Colonic mucosa (tissue), 4 donors: ENCODE measurements at regions not wholly inside any gene's neighbourhood (a gene's known extent, or its start where the extent isn't known, plus 50 kb on each side); places are given as distances from the start of the nearest gene placed in this dataset.

ENCODE experiments used
- DNase-seq: peaks from one replicate; pipeline ENCODE4 v3.0.0-alpha.2; 2020
- H3K27ac ChIP-seq: fragments of 200-600 bp; one replicate; pipeline ENCODE4 v1.8.0; 2021
- H3K27me3 ChIP-seq: fragments of 200-600 bp; one replicate; pipeline ENCODE4 v1.8.0; 2021
- H3K36me3 ChIP-seq: fragments of 200-600 bp; one replicate; pipeline ENCODE4 v1.8.0; 2021
- H3K4me1 ChIP-seq: fragments of 200-600 bp; one replicate; pipeline ENCODE4 v1.8.0; 2021; ENCODE audit warnings: mild to moderate bottlenecking
- H3K4me3 ChIP-seq: fragments of 200-600 bp; one replicate; pipeline ENCODE4 v1.8.0; 2021
- H3K9ac ChIP-seq, 2 donors: one replicate each; pipeline ENCODE4 v1.7.0; 2013; ENCODE audit warnings: control low read depth in 2 of 2, low read depth in 2 of 2, low read length in 2 of 2
- H3K9me3 ChIP-seq: fragments of 200-600 bp; one replicate; pipeline ENCODE4 v1.8.0; 2021
- intact Hi-C: fragments of 100-400 bp; cut with DNase I; formaldehyde crosslinking; loops from one replicate; pipeline ENCODE4 v1.14.1; 2022
- TF ChIP-seq, protein P1 (sequence below): fragments of 200-600 bp; IDR thresholded peaks from one replicate; pipeline ENCODE4 v1.8.0; 2022; ENCODE audit warnings: antibody characterized with exemption, mild to moderate bottlenecking
- donor health status: healthy.
- donor health status: DM: no; HTN: no; CAD: no.
- donor health status: DM: no; HTN: no; CAD: no.

GRCh38 chr2:238963161-238963970, 115.5 kb downstream of the TWIST2 start:
- H3K4me1 ChIP-seq, result no peaks in the 10 kb centered on the region
- no peak overlapping the region for H3K27ac ChIP-seq
- no peak overlapping the region for H3K9ac ChIP-seq
- no peaks in the 10 kb centered on the region for H3K36me3 ChIP-seq
- DNase-seq, result peak; percentile 11
- H3K9me3 ChIP-seq, result no peaks in the 10 kb centered on the region
- TF ChIP-seq, protein P1, sequence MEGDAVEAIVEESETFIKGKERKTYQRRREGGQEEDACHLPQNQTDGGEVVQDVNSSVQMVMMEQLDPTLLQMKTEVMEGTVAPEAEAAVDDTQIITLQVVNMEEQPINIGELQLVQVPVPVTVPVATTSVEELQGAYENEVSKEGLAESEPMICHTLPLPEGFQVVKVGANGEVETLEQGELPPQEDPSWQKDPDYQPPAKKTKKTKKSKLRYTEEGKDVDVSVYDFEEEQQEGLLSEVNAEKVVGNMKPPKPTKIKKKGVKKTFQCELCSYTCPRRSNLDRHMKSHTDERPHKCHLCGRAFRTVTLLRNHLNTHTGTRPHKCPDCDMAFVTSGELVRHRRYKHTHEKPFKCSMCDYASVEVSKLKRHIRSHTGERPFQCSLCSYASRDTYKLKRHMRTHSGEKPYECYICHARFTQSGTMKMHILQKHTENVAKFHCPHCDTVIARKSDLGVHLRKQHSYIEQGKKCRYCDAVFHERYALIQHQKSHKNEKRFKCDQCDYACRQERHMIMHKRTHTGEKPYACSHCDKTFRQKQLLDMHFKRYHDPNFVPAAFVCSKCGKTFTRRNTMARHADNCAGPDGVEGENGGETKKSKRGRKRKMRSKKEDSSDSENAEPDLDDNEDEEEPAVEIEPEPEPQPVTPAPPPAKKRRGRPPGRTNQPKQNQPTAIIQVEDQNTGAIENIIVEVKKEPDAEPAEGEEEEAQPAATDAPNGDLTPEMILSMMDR, result no peak
- no peak overlapping the region for H3K4me3 ChIP-seq
- intact Hi-C loops, result no loop called here
- H3K27me3 ChIP-seq, result no peaks in the 10 kb centered on the region

- no peak for DNase-seq
- no peak overlapping the region for H3K9ac ChIP-seq
Measured at GRCh38 chr2:238963971-238964328, 116.1 kb downstream of the TWIST2 start.

DNA sequence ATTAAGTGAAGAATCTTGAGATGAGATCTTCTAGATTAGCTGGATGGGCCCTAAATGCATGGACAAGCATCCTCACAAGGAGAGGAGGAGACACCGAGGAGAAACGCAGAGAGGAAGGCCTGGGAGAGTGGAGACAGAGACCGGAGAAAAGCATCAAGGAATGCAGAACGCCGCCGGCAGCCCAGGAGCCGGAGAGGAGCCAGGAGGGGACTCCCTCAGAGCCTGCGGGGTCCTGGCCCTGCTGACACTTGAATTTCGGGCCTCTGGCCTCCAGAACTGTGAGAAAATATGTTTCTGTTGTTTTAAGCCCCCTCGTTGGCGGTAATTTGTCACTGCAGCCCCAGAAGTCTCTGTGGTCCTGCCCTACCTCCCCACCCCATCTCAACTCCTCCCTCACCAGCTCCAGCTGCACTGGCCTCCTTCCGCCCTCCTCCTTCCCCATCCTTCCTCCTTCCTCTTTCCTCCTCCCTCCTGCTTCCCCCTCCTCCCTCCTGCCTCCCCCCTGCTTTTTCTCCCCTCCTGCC, 116.7 kb downstream of the TWIST2 start:
- H3K4me3 ChIP-seq, result no peak overlapping the region
- intact Hi-C loops, result no loop called here
- no peaks in the 10 kb centered on the region for H3K36me3 ChIP-seq
- no peaks in the 10 kb centered on the region for H3K27me3 ChIP-seq
- H3K4me1 ChIP-seq, result no peaks in the 10 kb centered on the region
- H3K9ac ChIP-seq, result no peak overlapping the region
- no peak for DNase-seq
- H3K27ac ChIP-seq, result no peak overlapping the region
- TF ChIP-seq, protein P1, result no peak
- no peaks in the 10 kb centered on the region for H3K9me3 ChIP-seq

More at GRCh38 chr2:238963971-238964328, 116.1 kb downstream of the TWIST2 start:
- H3K4me3 ChIP-seq, result no peak overlapping the region
- no peak overlapping the region for H3K27ac ChIP-seq
- no peaks in the 10 kb centered on the region for H3K4me1 ChIP-seq
- H3K27me3 ChIP-seq, result no peaks in the 10 kb centered on the region
- intact Hi-C loops, result no loop called here
- TF ChIP-seq, protein P1, result no peak
- no peaks in the 10 kb centered on the region for H3K9me3 ChIP-seq
- H3K36me3 ChIP-seq, result no peaks in the 10 kb centered on the region

- H3K36me3 ChIP-seq, result no peaks in the 10 kb centered on the region
- H3K9me3 ChIP-seq, result no peaks in the 10 kb centered on the region
- no peaks in the 10 kb centered on the region for H3K27me3 ChIP-seq
- intact Hi-C loops, result no loop called here
- no peak overlapping the region for H3K9ac ChIP-seq
- no peak overlapping the region for H3K4me3 ChIP-seq
- peak; percentile 15 for DNase-seq
- no peak overlapping the region for H3K27ac ChIP-seq
- TF ChIP-seq, protein P1, result no peak
- H3K4me1 ChIP-seq, result no peaks in the 10 kb centered on the region
Measured at GRCh38 chr2:238965371-238966071, 117.6 kb downstream of the TWIST2 start.

GRCh38 chr2:238966072-238966937, 118.4 kb downstream of the TWIST2 start:
- Histone ChIP-seq H3K36me3 (no peaks in the 10 kb centered on the region), H3K4me1 (no peaks in the 10 kb centered on the region), H3K9me3 (no peaks in the 10 kb centered on the region), H3K27me3 (no peaks in the 10 kb centered on the region), H3K27ac (no peak overlapping the region), H3K9ac (no peak overlapping the region), H3K4me3 (no peak overlapping the region)
- TF ChIP-seq, protein P1, result no peak
- peak; percentile 11 for DNase-seq
- intact Hi-C loops, result no loop called here
